Smooth muscle cell of the brain vasculature (primary cell): ENCODE measurements at regions not wholly inside any gene's neighbourhood (a gene's known extent, or its start where the extent isn't known, plus 50 kb on each side); places are given as distances from the start of the nearest gene placed in this dataset.

Experiments
- DNase-seq: peaks from one replicate; pipeline ENCODE4 v3.0.0-alpha.2; 2012; ENCODE audit warnings: low read depth, low spot score

- DNase-seq: no peak
Observed at GRCh38 chr1:58971629-58972140, 187.8 kb upstream of the JUN start.

GRCh38 chr1:58975888-58976287, 192.0 kb upstream of the JUN start:
- no peak for DNase-seq

GRCh38 chr1:58976294-58976693, 192.4 kb upstream of the JUN start:
- DNase-seq: no peak

- no peak for DNase-seq
Observed at GRCh38 chr1:58977598-58977997, 193.8 kb upstream of the JUN start.

GRCh38 chr1:58978096-58978495, 194.2 kb upstream of the JUN start:
- no peak for DNase-seq

- DNase-seq: no peak
Observed at GRCh38 chr1:58979086-58979485, 195.2 kb upstream of the JUN start.

- no peak for DNase-seq
Observed at GRCh38 chr1:58979677-58980076, 195.8 kb upstream of the JUN start.

GRCh38 chr1:58981392-58981791, 197.5 kb upstream of the JUN start:
- no peak for DNase-seq

GRCh38 chr1:58982259-58982998, 198.6 kb upstream of the JUN start:
- peak; percentile 80 for DNase-seq

GRCh38 chr1:58983162-58983561, 199.3 kb upstream of the JUN start:
- DNase-seq: no peak

- no peak for DNase-seq
Observed at GRCh38 chr1:58983633-58984245, 199.9 kb upstream of the JUN start.

GRCh38 chr1:58986996-58987767, 203.3 kb upstream of the JUN start:
- no peak for DNase-seq

GRCh38 chr1:58988752-58989151, 204.9 kb upstream of the JUN start:
- no peak for DNase-seq

- no peak for DNase-seq
Observed at GRCh38 chr1:58989845-58990244, 206.0 kb upstream of the JUN start.

GRCh38 chr1:58991305-58991704, 207.5 kb upstream of the JUN start:
- no peak for DNase-seq

- DNase-seq: no peak
Observed at GRCh38 chr1:58992643-58993042, 208.8 kb upstream of the JUN start.

- DNase-seq: no peak
Observed at GRCh38 chr1:58993403-58993802, 209.6 kb upstream of the JUN start.

GRCh38 chr1:58994664-58995063, 210.8 kb upstream of the JUN start:
- DNase-seq: no peak

- DNase-seq: no peak
Observed at GRCh38 chr1:58996341-58997059, 212.7 kb upstream of the JUN start.

GRCh38 chr1:58997060-58997411, 213.2 kb upstream of the JUN start:
- no peak for DNase-seq

- DNase-seq: no peak
Observed at GRCh38 chr1:58997637-58998036, 213.8 kb upstream of the JUN start.

- DNase-seq: no peak
Observed at GRCh38 chr1:58999676-59000075, 215.8 kb upstream of the JUN start.
